Mononuclear cell (primary cell): ENCODE measurements at regions not wholly inside any gene's neighbourhood (a gene's known extent, or its start where the extent isn't known, plus 50 kb on each side); places are given as distances from the start of the nearest gene placed in this dataset.
"Not testable (repeated sequence)": the region's sequence is repeated elsewhere in the genome, so short reads cannot be mapped to it uniquely, and the experiment has no call there.

Experiments used
- H3K27me3 ChIP-seq: 2 replicates; pipeline ENCODE4 v1.6.0; 2011; ENCODE audit warnings: low read length, control low read depth; ENCODE audit not compliant: insufficient read depth
- H3K4me1 ChIP-seq: 2 replicates; pipeline ENCODE4 v1.5.1; 2011; ENCODE audit warnings: mild to moderate bottlenecking, low read length, control low read depth; ENCODE audit not compliant: insufficient read depth
- H3K4me3 ChIP-seq: 2 replicates; pipeline ENCODE4 v1.5.1; 2011; ENCODE audit warnings: mild to moderate bottlenecking, low read length, moderate library complexity
- H3K9me3 ChIP-seq: 2 replicates; pipeline ENCODE4 v1.5.1; 2011; ENCODE audit warnings: low read depth, mild to moderate bottlenecking, control low read depth, low read length

DNA sequence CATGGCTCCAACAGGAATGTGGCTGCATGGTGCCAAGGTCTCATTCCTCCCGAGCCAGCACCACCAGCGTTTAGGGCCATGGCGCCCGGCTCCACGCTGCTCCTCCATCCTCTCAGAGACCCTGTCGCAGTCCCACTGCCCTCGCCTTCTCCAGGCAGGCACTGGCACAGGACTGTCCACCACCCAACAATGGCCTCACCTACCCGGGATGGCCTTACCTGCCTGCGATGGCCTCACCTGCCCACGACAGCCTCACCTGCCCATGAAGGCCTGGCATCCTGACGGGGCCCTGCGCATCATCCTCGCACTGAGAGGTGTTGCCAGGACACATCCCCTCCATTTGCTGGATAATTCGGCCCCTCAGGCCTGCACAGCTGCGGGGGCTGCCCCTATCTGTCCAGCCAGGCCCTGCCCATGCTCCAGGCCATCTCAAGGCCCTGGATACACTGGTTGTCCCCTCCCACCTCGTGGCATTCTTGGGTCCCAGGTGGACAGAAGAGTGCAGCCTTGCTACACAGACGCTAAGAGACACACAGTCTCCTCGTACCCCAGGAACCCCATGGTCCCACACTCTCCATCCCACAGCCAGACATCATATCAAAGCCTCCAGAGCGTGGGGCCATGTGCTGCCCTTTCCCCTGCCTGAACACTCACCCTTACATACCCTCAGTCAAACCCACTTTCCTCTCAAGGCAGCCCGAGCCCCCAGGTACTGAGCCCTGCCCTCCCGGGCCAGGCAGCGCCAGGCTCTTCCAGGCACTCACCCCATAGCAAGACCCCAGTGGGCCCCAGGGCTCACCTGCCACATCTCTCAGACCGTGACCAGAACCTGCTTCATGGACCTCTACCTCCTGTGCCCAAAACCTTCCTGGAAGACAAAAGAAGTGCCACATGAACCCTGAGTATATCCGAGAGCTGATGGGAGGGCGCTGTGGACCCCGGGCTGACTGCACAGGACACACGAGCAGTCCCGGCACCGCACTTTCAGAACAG lies 268.6 kb downstream of the EIPR1 start:
- no peaks in the 10 kb centered on the region for H3K27me3 ChIP-seq
- no peak overlapping the region for H3K4me3 ChIP-seq
- H3K4me1 ChIP-seq: no peaks in the 10 kb centered on the region
- H3K9me3 ChIP-seq: no peaks in the 10 kb centered on the region

DNA sequence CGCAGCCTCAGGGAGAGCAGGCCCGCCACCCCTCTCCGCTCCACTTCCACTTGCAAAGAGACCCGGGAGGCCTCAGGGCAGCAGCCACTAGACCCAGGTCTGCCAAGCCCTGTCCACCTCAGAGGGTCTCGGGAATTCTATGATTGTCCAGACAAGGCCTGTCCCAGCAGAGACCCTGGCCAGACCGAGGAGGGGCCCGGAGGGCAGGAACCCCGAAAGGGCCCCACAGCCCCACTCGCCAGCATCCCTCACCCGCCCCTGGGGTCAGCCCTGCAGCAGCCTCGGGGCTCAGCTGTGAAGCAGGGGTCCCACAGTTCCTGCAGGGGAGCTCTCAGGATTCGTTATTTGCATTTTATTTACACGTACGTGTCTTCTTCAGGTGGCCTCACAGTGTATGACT lies 269.5 kb downstream of the EIPR1 start:
- Histone ChIP-seq H3K4me3 (no peak overlapping the region), H3K9me3 (no peaks in the 10 kb centered on the region), H3K4me1 (no peaks in the 10 kb centered on the region), H3K27me3 (no peaks in the 10 kb centered on the region)

DNA sequence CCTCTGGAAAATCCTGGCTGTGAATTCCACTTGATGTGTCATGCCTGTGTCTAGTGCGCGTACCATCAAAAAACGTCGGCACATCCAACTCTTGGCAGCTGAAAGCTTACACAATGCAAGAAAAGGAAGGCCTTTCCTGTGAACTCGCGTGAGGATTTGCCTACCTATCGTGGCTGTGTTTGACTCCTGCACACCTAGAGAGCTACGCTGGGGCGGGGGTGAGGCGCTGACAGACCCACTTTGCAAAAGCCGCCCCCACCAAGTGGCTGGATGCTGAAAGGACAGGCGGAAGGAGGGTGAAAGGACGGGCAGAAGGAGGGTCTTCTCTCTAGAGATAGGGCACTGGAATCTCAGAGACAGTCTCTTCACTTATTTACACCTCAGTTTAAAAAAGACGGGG lies 270.1 kb downstream of the EIPR1 start:
- H3K4me3 ChIP-seq: no peak overlapping the region
- H3K27me3 ChIP-seq: no peaks in the 10 kb centered on the region
- H3K9me3 ChIP-seq: no peaks in the 10 kb centered on the region
- no peaks in the 10 kb centered on the region for H3K4me1 ChIP-seq

DNA sequence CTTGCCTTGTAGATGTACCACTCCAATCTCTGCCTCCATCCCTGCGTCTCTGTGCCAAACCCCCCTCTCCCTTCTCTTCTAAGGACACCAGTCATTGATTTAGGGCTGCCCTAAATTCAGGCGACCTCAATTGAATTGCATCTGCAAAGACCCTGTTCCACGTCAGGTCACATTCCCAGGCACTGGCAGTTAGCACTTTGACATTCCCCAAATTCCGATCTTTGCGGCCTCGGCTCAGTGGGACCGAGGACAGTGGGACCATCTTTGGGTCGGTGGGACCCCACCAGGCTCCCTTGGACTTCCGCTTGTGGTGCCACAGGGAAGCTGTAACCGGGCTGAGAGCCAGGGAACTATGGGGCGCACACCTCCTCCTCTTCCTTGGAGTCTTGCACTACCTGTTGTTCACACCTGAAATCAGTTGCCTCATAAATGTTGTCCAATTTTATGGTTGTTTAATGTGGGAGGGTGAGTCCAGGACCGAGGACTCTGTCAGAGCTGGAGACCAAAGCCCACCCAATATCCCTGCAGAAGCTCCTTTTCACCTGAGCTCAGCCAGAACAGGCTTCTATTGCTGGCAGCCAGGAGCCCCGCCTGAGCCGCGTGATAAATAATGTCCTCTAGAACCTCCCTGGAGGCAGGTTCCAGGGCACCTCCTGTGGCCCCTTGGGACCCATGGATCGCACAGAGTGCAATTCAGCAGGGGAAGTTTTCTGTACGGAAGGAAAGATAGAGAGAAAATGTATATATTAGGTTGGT lies 271.6 kb downstream of the EIPR1 start:
- H3K9me3 ChIP-seq: no peaks in the 10 kb centered on the region
- no peaks in the 10 kb centered on the region for H3K27me3 ChIP-seq
- H3K4me3 ChIP-seq: no peak overlapping the region
- no peaks in the 10 kb centered on the region for H3K4me1 ChIP-seq

DNA sequence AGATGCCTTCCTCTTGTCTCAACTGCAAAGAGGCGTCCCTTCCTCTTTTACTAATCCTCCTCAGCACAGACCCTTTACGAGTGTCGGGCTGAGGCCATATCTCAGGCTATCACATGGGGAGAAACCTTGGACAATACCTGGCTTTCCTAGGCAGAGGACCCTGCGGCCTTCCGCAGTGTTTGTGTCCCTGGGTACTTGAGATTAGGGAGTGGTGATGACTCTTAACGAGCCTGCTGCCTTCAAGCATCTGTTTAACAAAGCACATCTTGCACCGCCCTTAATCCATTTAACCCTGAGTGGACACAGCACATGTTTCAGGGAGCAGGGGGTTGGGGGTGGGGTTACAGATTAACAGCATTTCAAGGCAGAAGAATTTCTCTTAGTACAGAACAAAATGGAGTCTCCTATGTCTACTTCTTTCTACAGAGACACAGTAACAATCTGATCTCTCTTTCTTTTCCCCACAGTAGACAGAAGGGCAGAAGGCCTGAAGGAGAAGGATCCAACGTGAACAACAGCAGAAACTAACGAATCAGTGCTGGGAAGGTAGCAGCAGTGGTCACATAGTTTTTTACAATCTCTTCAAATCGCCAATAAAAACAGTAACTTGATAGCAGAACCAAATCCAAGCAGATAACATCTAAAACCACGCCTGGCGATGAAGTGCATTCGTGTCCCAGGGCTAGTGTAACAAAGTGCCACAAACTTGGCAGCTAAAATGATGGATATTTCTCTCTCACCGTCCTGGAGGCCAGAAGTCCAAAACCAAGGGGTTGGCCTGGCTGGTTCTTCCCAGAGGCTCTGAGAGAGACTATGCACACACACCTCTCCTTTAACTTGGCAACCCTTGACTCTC lies 272.4 kb downstream of the EIPR1 start:
- not testable (repeated sequence) for H3K9me3 ChIP-seq, H3K4me1 ChIP-seq, H3K27me3 ChIP-seq, H3K4me3 ChIP-seq

DNA sequence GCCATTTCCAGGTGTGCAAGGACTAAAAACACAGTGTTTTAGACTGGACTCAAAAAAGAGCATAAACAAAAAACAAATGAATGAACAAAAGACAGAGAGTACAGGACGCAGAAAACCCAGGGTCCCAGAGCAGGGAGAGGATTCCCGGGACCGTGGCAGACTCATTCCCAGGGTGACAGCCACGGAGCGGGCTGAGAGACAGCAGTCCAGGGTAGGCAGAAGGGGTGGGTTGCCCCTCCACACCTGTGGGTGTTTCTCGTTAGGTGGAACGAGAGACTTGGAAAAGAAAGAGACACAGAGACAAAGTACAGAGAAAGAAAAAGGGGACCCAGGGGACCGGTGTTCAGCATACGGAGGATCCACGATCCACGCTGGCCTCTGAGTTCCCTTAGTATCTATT lies 273.4 kb downstream of the EIPR1 start:
- Histone ChIP-seq H3K4me1 (no peaks in the 10 kb centered on the region), H3K4me3 (no peak overlapping the region), H3K27me3 (no peaks in the 10 kb centered on the region), H3K9me3 (no peaks in the 10 kb centered on the region)

DNA sequence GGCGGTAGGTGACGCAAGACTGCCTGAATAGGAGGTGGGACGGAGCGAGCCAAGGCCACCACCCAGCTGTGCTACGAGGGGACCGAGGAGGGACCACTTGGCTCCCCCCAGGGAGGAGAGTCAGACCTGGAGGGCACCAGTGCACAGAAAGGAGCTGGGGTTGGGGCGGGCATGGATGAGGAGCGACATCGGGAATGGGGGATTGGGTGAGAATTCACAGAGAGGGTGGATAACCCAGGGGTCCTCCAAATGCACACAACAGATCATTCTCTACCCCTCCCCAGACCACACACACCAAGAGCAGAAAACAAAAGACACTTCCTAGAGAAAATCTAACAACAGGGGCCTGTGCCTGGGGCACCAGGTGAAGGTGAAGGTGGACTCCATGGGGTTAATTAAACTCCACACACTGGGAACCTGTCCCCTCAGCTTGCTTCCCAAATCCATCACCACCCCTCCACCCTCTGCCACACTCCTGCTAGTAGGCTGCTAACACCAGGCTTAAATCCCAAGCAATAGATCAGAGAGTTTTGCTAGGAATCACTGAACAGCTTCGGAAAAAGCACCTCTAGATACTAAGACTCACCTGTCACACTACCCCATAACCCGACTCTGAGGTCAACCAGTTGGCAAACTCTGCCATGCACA lies 274.6 kb downstream of the EIPR1 start:
- Histone ChIP-seq H3K9me3 (no peaks in the 10 kb centered on the region), H3K4me3 (no peak overlapping the region), H3K4me1 (no peaks in the 10 kb centered on the region), H3K27me3 (no peaks in the 10 kb centered on the region)

DNA sequence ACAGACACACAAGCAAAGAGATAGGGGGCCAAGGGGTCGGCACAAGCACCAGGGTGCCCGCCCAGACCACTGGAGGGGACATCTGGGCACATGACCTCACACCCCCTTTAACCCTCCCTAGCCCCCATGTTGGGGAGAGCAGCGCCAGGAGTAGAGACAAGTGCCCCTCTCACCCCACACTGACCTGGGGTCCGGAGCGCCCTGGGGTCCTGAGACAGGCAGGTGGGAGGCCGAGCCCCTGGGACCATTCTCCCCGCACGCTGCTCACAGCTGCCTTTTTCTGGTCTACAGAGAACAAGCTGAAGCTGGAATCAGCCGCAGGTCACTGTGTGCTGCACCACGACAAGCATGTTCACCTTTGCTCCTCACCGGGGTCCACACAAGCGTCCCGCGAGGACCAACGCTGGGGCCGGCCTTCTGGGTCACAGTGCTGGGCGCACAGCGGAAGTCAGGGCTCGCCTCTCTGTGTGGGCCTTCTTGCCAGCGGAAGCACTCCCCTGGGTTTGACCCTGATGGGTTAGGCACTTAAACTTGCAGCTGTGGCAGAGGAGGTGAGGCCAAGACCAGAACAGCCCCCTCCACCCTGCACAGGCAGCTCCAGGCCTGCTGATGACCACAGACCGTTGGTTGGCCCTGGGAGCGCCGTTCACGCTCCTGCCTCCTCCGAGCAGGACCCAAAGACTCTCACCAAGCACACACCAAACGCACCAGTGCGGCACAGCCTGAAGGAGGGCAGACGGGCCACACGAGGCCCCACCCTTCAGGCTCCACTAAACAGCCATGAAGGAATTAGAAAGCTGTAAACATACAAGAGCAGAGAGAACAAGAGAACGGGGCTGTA lies 275.3 kb downstream of the EIPR1 start:
- H3K9me3 ChIP-seq: no peaks in the 10 kb centered on the region
- H3K4me1 ChIP-seq: no peaks in the 10 kb centered on the region
- H3K27me3 ChIP-seq: no peaks in the 10 kb centered on the region
- no peak overlapping the region for H3K4me3 ChIP-seq

DNA sequence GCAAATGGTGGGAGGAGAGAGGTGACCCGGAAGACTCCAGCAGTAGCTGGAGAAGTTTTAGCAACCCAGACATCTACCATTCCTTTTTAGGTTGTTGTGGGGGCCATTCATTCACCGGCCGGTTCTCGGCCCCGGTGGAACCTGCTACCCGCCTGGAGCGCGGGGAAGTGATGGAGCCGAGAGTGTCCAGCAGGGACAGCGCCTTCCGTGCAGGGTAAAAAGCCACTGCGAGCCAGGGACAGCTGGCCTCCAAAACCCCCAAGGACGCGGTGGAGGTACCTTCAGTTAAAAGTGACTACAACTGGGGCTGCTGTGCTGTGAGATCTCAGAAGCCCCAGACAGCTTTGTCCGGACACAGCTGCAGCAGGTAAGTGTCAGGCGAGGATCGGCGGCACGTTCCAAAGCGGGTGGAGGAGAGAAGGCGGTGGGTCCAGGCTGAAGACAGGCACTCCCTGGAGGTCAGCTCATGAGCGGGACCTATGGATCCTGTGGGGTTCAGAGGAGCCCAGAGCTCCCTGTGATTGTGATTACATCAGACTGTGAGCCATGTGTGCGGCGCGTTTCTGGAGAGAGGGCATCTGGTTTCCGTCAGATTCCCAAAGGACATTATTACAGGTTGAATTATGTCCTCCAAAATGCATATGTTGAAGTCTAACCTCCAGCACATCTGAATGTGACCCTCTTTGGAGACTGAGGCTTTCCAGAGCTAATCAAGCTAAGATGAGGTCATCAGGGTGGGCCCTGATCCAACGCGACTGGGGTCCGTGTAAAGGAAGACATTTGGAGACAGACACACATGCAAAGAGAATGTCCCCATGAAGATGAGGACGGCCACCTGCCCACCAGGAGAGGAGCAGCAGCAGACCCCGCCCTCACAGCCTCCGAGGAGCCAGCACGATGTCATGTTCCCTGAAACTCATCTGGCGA lies 276.3 kb downstream of the EIPR1 start:
- no peaks in the 10 kb centered on the region for H3K9me3 ChIP-seq
- H3K4me1 ChIP-seq: no peaks in the 10 kb centered on the region
- H3K27me3 ChIP-seq: no peaks in the 10 kb centered on the region
- H3K4me3 ChIP-seq: no peak overlapping the region

DNA sequence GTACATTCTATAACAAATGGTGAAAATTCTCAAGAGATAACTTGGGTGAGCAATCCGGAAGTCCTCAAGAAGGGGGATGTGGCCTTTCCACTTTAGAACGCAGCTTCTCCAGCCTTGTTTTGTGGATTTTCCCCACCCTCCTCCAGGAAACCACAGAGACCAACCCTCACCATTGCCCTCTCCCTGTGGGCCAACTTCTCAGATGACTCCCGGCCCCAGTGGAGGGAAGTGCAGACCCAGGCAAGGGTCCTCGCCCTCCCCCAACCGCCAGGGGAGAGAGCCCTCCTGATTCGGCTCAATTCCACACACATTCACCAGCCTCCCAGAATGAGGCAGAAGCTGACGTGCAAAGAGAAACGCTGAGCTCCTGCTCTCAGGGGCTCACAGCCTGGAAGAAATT lies 277.2 kb downstream of the EIPR1 start:
- no peaks in the 10 kb centered on the region for H3K27me3 ChIP-seq
- H3K4me3 ChIP-seq: no peak overlapping the region
- H3K4me1 ChIP-seq: no peaks in the 10 kb centered on the region
- H3K9me3 ChIP-seq: no peaks in the 10 kb centered on the region

DNA sequence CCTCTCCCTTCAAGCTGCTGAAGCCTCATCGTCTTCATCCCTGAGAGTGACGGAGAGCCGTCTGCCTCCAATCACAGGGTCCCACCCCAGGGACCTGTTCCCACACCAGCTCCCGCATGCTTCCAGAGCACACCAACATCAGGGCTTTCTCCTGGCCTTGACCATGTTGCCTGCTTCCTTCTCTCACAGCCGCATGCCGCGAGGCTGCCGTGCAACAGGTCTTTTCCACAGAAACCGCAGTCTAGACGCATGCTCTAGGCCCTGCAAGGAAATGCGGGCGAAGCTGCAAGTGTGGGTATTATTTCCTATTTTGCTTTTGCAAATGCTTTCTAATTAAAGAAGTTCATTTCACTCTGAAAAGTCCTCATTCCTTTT lies 277.8 kb downstream of the EIPR1 start:
- Histone ChIP-seq H3K4me3 (no peak overlapping the region), H3K9me3 (no peaks in the 10 kb centered on the region), H3K4me1 (no peaks in the 10 kb centered on the region), H3K27me3 (no peaks in the 10 kb centered on the region)

DNA sequence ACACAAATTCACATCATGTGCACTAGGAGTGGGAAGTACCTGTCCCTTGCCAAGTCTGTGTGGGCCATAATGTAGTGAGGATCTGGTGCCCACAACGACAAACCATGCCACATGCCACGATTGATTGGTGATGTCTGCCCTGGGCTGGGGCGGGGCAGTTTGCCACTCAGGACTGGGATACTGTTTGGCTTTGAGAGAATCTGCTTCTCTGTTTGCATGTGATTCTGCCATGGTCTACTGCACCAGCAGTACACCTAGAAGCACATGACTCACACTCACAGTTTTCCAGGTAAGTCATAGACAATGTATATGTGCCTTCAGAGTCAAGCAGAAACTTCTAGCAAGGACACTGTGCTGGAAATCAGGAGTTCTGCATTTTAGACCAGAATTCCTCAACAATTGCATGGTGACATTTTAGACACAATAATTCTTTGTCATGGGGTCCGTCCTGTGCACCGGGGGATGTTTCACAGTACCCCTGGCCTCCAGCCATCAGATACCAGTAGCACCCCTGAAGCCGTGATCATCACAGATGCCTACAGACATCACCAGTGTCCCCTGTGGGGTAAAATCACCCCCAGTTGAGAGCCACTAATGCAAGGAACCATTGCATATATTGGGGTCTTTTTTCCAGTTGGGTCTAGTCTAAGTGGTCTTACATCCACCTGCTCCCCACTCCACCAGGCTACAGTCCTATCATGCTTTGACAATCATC lies 278.3 kb downstream of the EIPR1 start:
- Histone ChIP-seq H3K27me3 (no peaks in the 10 kb centered on the region), H3K4me3 (no peak overlapping the region), H3K9me3 (no peaks in the 10 kb centered on the region)

DNA sequence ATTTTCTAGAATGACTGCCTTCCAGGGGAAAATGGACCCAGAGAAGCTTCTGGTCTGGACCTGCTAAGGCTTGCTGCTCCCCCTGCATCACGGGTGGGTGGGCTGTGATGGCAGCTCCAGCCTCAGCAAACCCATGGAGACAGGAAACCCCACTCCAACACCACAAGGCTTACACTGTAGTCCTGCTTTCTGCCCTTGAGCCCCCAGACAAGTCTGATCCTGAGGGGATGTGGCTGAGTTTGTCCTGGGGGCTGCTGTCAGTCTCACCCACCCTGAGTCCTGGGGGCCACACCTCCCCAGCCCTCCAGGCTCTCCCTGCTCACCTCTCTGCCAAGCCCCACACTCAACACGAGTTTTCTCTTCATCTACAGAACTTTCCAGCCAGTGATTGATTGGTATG lies 279.4 kb downstream of the EIPR1 start:
- Histone ChIP-seq H3K9me3 (no peaks in the 10 kb centered on the region), H3K4me3 (no peak overlapping the region), H3K4me1 (no peaks in the 10 kb centered on the region), H3K27me3 (no peaks in the 10 kb centered on the region)

More for the DNA sequence above, 278.3 kb downstream of the EIPR1 start:
- no peaks in the 10 kb centered on the region for H3K4me1 ChIP-seq
